Astrocyte of the spinal cord (primary cell): ENCODE measurements at regions not wholly inside any gene's neighbourhood (a gene's known extent, or its start where the extent isn't known, plus 50 kb on each side); places are given as distances from the start of the nearest gene placed in this dataset.
A peak's percentile ranks its signal among the peaks of the same experiment; 100 is the strongest.
"Not testable (repeated sequence)": the region's sequence is repeated elsewhere in the genome, so short reads cannot be mapped to it uniquely, and the experiment has no call there.

Experiments used
- DNase-seq: peaks from one replicate; pipeline ENCODE4 v3.0.0; 2011; ENCODE audit warnings: low read depth, low spot score
- H3K4me3 ChIP-seq: 2 replicates; pipeline ENCODE4 v1.5.1; 2011; ENCODE audit warnings: low read depth, mild to moderate bottlenecking, low read length, moderate library complexity
- in situ Hi-C: cut with HindIII; loops from 2 replicates; pipeline ENCODE4 v1.10.0; 2017; ENCODE audit warnings: low sequenced_read_pairs
- TF ChIP-seq, protein P1 (sequence below): IDR thresholded peaks from 2 replicates; pipeline ENCODE4 v1.5.1; 2012; ENCODE audit warnings: low read depth, mild to moderate bottlenecking, low read length, inconsistent platforms

DNA sequence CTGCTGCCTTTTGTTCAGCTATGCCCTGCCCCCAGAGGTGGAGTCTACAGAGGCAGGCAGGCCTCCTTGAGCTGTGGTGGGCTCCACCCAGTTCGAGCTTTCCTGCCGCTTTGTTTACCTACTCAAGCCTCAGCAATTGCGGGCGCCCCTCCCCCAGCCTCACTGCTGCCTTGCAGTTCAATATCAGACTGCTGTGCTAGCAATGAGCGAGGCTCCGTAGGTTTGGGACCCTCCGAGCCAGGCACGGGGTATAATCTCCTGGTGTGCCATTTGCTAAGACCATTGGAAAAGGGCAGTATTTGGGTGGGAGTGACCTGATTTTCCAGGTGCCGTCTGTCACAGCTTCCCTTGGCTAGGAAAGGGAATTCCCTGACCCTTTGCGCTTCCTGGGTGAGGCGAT lies 51.9 kb downstream of the DIPK2A start:
- H3K4me3 ChIP-seq, DNase-seq, in situ Hi-C loops: not testable (repeated sequence)

DNA sequence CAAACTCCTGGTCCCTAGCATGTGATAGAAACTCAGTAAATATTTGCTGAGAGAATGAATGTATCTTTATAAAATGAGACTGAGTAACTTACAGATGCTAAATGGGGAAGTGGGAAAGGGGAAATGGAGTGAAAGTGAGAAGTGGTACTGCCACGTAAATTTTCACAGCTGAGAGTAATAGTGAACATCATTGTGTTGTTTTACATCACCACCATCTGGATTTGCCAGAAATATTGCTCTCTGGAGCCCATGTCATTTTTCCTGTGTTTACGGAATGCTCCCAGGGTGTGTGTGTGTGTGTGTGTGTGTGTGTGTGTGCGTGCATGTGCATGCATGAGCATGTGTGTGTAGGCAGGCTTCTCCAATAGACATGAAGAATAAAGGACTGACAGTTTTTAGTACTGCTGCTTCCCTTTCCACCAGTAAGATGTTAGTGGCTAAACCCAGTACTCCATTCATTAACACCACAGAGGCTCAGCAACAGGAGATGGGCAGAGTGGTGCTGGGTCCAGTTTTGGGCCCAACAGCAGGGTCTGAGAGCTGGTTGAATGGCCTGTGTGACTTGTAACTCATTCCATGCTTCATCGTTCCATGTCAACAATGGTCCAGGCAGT lies 57.3 kb downstream of the DIPK2A start:
- DNase-seq, result no peak
- no peak overlapping the region for H3K4me3 ChIP-seq
- in situ Hi-C loops, result no loop called here
- TF ChIP-seq, protein P1, sequence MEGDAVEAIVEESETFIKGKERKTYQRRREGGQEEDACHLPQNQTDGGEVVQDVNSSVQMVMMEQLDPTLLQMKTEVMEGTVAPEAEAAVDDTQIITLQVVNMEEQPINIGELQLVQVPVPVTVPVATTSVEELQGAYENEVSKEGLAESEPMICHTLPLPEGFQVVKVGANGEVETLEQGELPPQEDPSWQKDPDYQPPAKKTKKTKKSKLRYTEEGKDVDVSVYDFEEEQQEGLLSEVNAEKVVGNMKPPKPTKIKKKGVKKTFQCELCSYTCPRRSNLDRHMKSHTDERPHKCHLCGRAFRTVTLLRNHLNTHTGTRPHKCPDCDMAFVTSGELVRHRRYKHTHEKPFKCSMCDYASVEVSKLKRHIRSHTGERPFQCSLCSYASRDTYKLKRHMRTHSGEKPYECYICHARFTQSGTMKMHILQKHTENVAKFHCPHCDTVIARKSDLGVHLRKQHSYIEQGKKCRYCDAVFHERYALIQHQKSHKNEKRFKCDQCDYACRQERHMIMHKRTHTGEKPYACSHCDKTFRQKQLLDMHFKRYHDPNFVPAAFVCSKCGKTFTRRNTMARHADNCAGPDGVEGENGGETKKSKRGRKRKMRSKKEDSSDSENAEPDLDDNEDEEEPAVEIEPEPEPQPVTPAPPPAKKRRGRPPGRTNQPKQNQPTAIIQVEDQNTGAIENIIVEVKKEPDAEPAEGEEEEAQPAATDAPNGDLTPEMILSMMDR, result no peak

DNA sequence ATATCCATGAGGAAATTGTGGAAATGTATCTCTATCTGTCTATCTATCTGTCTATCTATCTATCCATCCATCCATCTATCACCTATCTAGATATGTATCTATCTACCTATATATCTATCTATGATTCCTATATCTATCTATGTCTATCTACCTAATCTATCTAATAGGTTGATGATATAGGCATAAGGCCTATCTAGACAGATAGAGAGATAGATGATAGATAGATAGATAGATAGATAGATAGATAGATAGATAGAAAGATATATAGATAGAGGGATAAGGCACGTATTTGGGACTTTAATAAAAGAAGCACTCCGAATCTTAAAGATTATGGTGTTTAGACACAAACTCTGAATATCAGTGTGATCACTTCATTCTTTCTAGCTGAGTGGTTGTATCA lies 58.1 kb downstream of the DIPK2A start:
- TF ChIP-seq, protein P1, result no peak
- in situ Hi-C loops, result no loop called here
- DNase-seq, result no peak
- H3K4me3 ChIP-seq, result no peak overlapping the region

DNA sequence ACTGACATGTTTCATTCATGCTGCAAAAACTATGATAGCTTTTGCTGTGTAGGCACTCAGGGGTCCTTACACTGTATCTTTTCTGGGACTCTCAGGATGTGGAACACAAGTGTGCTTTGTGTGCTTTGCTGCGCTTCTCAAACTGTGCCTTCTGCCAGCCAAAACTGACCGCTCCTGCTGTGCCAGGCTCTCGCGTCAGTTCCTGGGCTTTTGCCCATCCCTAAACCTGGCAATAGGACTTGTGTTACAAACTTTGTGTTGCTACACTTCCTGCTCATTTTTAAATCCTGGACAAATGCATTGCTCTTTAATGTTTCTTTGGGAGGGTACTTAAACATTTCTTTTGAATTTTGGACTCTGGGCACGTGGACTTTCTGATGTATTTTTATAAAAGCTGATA lies 60.3 kb downstream of the DIPK2A start:
- DNase-seq, result peak; percentile 56
- TF ChIP-seq, protein P1, result no peak
- in situ Hi-C loops, result no loop called here
- H3K4me3 ChIP-seq, result no peak overlapping the region

DNA sequence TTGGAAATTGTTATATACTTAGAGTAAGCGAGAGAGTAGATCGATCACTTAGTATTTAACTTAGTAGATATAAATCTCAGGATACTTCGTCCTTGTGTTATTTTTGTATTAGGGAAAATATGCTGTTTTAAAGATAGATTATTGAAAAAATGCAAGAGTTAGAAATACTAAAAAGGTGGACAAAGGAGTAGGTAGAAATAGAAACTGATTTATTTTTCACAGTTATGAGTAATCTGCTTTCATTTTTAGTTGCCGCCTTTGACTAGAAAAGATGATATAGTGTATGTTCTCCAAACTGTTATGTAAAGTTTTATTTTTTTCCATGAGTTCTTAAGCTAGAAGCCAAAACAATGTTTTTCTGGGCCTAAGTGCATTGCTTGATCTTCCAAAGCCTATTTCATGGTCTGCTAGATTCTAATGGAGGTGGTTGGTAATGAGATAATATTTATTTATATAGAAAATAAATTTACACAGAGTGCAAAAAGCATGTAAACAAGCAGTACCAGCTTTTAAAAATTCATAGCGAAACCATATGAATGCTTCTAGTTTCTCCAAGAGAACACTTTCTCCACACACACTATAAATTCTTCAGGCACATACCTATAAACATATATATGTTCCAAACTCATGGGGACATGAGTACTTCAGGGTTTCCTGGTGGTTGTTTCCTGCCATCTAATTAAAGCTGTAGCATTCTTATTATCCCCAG lies 61.1 kb downstream of the DIPK2A start:
- in situ Hi-C loops, result no loop called here
- no peak overlapping the region for H3K4me3 ChIP-seq
- TF ChIP-seq, protein P1, result no peak
- no peak for DNase-seq

DNA sequence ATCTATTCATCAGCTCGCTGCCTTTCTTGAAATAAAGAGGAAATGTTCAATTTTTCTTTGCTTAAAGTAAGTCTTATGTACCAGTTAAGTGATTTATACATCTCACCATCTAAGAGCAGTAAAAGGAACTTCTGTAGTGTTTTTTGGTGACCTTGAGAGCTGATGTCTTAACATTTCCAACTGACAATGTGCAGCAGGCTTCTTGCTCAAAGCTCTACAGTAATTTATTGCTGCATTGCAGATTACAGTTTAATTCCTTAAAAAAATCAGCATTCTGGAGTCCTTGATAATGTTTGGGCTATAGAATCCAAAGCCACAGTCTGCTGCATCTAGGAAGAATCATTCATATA lies 61.6 kb downstream of the DIPK2A start:
- in situ Hi-C loops, result no loop called here

DNA sequence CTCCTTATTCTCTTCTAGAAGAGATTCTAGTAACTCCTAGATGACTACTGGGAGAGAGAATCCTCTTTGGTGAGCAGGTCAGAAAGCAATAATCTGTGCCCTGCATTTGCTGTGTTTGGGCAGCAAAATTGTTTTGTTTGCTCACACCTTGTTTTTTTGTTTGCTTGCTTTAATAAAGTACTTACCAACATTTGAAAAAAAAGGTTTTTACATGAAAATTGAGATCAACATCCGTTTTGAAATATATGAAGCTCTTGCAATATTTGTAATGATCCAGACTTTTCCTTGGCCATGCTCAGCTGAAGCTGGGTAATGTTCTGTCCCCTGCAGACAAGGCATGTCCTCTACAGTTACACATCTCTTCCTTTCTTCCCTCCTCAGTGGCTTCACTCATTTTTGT lies 62.2 kb downstream of the DIPK2A start:
- no peak overlapping the region for H3K4me3 ChIP-seq
- no peak for DNase-seq
- in situ Hi-C loops, result no loop called here
- TF ChIP-seq, protein P1, result no peak

More for the DNA sequence above, 61.6 kb downstream of the DIPK2A start:
- TF ChIP-seq, protein P1, result no peak
- no peak overlapping the region for H3K4me3 ChIP-seq
- DNase-seq, result no peak
